Uterus (tissue), 2 donors: ENCODE measurements at regions not wholly inside any gene's neighbourhood (a gene's known extent, or its start where the extent isn't known, plus 50 kb on each side); places are given as distances from the start of the nearest gene placed in this dataset.

Source experiments
- CTCF ChIP-seq, 4 experiments: fragments of 200-600 bp in 2 of 4; fragments of 450-650 bp in 2 of 4; sonication (generic) in 2 of 4; IDR thresholded peaks; one replicate each; pipeline ENCODE4 v1.5.1; 2016 to 2019; ENCODE audit warnings: antibody characterized with exemption in 4 of 4, mild to moderate bottlenecking in 2 of 4, moderate library complexity in 1 of 4
- POLR2A ChIP-seq, 2 donors: fragments of 450-650 bp; IDR thresholded peaks; one replicate each; pipeline ENCODE4 v1.6.1; 2016; ENCODE audit warnings: antibody characterized with exemption in 2 of 2, mild to moderate bottlenecking in 1 of 2, moderate library complexity in 1 of 2

- TF ChIP-seq CTCF (IDR thresholded peaks at IDR 0.05) (no peak), POLR2A (IDR thresholded peaks at IDR 0.05) (no peak)
Observed at GRCh38 chr10:21340331-21340730, 185.2 kb downstream of the SKIDA1 start.
